ENCODE measurements at regions not wholly inside any gene's neighbourhood (a gene's known extent, or its start where the extent isn't known, plus 50 kb on each side); places are given as distances from the start of the nearest gene placed in this dataset.

- no peaks in the 10 kb centered on the region for H3K27me3 ChIP-seq (ENCODE audit: insufficient read depth, poor library complexity, severe bottlenecking)
- H3K27ac ChIP-seq (replicated peaks): no peak overlapping the region
- TF ChIP-seq REST (IDR thresholded peaks at IDR 0.05; ENCODE audit: insufficient replicate concordance, low read depth) (no peak), GABPA (IDR thresholded peaks at IDR 0.05; ENCODE audit: low read depth) (no peak), SPI1 (IDR thresholded peaks at IDR 0.05; ENCODE audit: borderline replicate concordance, low read depth) (no peak), POLR2AphosphoS5 (IDR thresholded peaks at IDR 0.05; ENCODE audit: low read depth) (no peak), CTCF (IDR thresholded peaks at IDR 0.05; ENCODE audit: insufficient read depth, low read length) (no peak)
- H3K4me3 ChIP-seq (replicated peaks; ENCODE audit: insufficient read depth, low read length): no peak overlapping the region
- DNase-seq (ENCODE audit: low read depth in 1 of 2, low spot score in 1 of 2): no peak
Measured at GRCh38 chr18:5068851-5069250, 128.2 kb downstream of the AKAIN1 start.

- Histone ChIP-seq H3K27me3 (ENCODE audit: insufficient read depth, poor library complexity, severe bottlenecking) (no peaks in the 10 kb centered on the region), H3K4me3 (replicated peaks; ENCODE audit: insufficient read depth, low read length) (no peak overlapping the region), H3K27ac (replicated peaks) (no peak overlapping the region)
- peak; percentile 28 to 31 for DNase-seq (ENCODE audit: low read depth in 1 of 2, low spot score in 1 of 2)
- TF ChIP-seq REST (IDR thresholded peaks at IDR 0.05; ENCODE audit: insufficient replicate concordance, low read depth): no peak
- TF ChIP-seq GABPA (IDR thresholded peaks at IDR 0.05; ENCODE audit: low read depth): no peak
- TF ChIP-seq SPI1 (IDR thresholded peaks at IDR 0.05; ENCODE audit: borderline replicate concordance, low read depth): no peak
- no peak for TF ChIP-seq POLR2AphosphoS5 (IDR thresholded peaks at IDR 0.05; ENCODE audit: low read depth)
- TF ChIP-seq CTCF (IDR thresholded peaks at IDR 0.05; ENCODE audit: insufficient read depth, low read length): peak; percentile 55
Measured at GRCh38 chr18:5066380-5066977, 130.6 kb downstream of the AKAIN1 start.

- Histone ChIP-seq H3K27ac (replicated peaks) (no peak overlapping the region), H3K4me3 (replicated peaks; ENCODE audit: insufficient read depth, low read length) (no peak overlapping the region), H3K27me3 (ENCODE audit: insufficient read depth, poor library complexity, severe bottlenecking) (no peaks in the 10 kb centered on the region)
- no peak for DNase-seq (ENCODE audit: low read depth in 1 of 2, low spot score in 1 of 2)
- TF ChIP-seq POLR2AphosphoS5 (IDR thresholded peaks at IDR 0.05; ENCODE audit: low read depth): no peak
- TF ChIP-seq CTCF (IDR thresholded peaks at IDR 0.05; ENCODE audit: insufficient read depth, low read length): no peak
- no peak for TF ChIP-seq REST (IDR thresholded peaks at IDR 0.05; ENCODE audit: insufficient replicate concordance, low read depth)
- TF ChIP-seq GABPA (IDR thresholded peaks at IDR 0.05; ENCODE audit: low read depth): no peak
- TF ChIP-seq SPI1 (IDR thresholded peaks at IDR 0.05; ENCODE audit: borderline replicate concordance, low read depth): no peak
Measured at GRCh38 chr18:5065615-5066014, 131.4 kb downstream of the AKAIN1 start.
